Hypothalamus (tissue), 51 donors: ENCODE measurements at regions not wholly inside any gene's neighbourhood (a gene's known extent, or its start where the extent isn't known, plus 50 kb on each side); places are given as distances from the start of the nearest gene placed in this dataset.
A peak's percentile ranks its signal among the peaks of the same experiment; 100 is the strongest.
"Not testable (repeated sequence)": the region's sequence is repeated elsewhere in the genome, so short reads cannot be mapped to it uniquely, and the experiment has no call there.

Experiments used
- DNase-seq, 51 donors: peaks; one replicate each; lab custom pipeline; 2025; lab: John Stamatoyannopoulos, UW

DNA sequence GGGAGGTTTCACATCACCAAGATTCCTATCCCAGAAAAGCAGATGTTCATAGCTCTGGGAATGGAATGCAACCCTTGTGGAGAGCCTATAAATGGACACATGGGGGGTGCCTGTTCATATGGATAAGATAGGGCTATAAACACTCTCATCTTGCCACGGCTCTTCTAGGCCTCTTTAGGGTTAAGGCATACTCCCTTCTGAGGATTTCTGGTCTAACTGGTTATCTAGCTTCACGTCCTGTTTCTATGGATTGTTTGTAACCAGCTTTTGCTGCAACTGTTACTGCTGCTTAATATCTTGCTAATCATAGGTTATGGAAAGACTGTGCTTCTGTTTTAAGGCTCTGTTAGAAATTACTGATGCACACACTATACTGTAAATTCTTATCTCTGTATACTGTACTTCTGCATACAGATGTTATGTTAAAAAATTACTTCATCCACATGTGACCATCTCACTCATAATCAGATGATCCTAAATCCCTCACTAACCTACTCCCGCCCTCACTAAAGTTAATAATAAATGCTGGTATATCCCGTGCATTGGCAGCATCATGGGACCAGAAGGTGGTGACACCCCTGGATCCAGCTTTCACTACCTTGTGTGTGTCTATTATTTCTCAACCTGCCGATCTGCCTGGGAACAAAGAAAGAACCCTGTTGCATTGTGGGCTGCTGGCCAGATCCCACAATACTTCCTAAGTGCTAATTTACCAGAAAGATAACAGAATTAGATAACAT is 68.7 kb downstream of the PRKAB2 start:
- not testable (repeated sequence) for DNase-seq

DNA sequence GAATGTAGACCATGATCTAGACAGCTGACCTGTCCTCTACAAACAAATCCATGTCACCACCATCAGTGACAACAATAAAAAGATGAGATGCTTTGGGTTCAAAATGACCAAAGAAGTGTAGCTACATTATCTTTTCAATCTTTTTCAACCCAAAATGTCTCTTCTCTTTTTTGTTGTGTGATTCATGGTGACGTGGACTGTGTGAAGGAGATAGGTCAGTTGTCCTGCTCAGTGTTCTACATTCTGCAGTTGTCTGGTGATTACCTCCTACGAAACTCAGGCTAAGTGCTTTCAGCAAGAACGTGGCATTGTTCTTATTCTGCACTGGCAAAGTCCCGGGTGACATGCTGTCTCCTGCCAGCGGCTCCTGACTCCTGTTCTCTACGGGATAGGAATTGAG is 73.1 kb downstream of the PRKAB2 start:
- DNase-seq: no peak

DNA sequence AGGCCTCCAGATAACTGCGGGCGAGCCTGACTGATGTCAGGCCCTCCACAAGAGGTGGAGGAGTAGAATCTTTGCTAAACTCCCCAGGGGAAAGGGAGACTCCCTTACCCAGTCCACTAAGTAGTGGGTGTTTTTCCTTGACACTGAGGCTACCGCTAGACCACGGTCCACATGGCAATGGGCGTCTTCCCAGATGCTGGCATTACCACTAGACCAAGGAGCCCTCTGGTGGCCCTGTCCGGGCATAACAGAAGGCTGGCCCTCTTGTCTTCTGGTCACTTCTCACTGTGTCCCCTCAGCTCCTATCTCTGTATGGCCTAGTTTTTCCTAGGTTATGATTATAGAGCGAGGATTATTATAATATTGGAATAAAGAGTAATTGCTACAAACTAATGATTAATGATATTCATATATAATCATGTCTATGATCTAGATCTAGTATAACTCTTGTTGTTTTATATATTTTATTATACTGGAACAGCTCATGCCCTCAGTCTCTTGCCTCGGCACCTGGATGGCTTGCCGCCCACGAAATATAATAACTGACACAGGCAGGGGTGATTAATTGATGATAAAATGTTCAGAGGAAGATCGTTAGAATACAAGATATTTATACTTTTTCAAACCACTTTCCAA is 73.8 kb downstream of the PRKAB2 start:
- DNase-seq: peak in 13 of 51 donors; percentile 0 to 23 (median 8)

DNA sequence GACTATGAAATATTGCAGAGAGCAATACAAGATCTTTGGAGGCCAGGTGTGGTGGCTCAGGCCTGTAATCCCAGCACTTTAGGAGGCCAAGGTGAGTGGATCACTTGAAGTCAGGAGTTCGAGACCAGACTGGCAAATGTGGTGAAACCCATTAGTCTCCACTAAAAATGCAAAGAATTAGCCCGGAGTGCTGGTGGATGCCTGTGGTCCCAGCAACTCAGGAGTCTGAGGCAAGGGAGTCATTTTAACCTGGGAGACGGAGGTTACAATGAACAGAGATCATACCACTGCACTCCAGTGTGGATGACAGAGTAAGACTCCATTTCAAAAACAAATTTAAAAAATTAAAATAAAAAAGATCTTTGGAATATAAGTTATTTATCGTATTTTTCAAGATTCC is 76.6 kb downstream of the PRKAB2 start:
- no peak for DNase-seq

DNA sequence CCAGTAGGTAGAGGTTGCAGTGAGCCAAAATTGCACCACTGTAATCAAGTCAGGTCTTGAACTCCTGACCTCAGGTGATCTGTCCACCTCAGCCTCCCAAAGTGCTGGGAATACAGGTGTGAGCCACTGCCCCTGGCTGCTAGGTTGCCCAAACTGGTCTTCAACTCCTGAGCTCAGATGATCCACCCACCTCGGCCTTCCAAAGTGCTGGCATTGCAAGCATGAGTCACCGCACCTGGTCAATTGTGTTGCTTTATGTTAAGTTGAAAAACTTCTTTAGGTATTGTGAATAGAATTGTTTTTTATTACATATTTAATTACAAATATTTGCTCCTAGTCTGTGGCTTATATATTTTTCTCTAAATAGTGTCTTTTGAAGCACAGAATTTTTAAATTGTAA is 80.5 kb downstream of the PRKAB2 start:
- no peak for DNase-seq

DNA sequence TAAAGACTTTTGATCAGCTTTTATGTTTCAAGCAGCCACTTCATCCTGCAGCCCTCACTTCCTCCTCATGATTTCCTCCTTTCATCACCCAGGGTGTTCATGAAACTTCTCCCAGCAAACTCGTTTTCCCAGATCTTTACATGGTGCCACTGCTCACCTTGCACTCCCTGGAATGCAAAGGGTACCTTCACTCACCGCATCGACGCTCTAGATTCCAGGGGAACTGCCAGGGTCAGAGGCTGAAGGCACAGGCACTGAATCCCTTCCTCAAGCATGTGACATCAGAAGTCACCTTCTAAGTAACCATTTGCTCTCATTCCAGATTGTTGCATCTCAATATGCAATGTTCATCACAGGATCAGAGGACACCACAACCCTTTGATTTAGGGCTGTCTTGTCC is 82.8 kb downstream of the PRKAB2 start:
- no peak for DNase-seq

DNA sequence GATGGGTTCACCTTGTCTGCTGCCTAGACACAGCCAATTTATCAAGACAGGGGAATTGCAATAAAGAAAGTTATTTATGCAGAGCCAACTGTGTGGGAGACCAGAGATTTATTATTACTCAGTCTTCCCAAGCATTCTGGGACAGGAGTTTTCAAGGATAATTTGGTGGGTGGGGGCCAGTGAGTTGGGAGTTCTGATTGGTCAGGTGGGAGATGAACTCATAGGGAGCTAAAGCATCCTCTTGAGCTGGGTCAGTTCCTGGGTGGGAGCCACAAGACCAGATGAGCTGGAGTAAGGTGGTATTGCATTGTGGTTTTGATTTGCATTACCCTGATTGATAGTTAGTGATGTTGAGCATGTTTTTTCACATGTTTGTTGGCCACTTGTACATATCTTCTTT is 86.1 kb downstream of the PRKAB2 start:
- no peak for DNase-seq

DNA sequence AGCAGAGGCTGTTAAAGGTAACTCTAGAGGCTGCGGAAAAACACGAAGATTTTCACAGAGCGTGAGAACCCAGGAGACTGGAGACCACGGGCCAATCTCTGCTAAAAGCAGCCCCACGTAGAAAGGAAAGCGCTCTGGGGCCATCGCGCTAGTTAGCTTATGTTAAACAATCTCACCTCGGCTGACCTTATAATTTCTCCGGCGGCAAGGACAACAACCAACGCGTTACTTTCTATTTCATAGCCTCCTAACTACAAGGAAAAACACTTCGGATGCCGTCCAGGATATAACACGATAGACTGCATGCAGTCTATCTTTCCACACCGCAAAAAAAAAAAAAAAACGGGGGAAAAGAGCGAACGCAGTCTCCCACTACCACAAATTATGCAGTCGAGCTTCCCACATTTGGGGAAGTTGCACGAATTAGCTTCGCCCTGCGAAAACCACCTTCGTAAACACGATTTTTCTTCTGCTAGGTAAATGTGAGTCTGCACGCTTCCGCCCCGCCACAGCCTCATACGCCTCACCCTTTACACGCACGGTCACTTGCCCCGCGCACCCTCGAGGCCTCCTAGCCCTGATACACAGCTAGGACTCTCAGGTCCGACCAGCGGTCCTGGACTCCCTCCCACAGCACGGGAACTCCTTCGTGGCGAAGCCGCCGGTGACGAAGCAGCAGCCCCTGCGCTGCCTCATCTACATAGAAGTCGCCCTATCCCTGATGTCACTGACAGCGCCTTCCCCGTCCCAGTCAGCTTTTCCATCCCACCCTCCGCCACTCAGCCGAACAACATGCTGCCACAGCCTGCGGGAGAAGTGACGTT is 87.8 kb downstream of the PRKAB2 start:
- DNase-seq: peak in 39 of 51 donors; percentile 2 to 72 (median 33)

DNA sequence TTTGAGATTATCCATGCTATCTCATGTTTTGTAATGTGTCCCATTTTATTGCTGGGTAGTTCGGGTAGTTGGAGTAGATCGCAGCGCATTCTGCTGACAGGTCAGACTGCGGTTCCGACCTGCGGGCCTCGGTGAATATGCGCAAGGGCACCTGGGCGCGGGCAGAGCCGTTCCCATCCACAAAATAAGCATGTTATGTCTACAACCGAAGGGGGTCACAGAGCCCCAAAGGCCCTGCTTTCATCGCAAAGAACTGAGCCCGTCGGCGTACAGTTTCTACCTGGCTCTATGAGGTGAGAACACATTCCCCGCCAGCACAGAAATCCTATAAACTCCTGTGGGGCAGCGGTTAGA is 88.4 kb downstream of the PRKAB2 start:
- no peak for DNase-seq

DNA sequence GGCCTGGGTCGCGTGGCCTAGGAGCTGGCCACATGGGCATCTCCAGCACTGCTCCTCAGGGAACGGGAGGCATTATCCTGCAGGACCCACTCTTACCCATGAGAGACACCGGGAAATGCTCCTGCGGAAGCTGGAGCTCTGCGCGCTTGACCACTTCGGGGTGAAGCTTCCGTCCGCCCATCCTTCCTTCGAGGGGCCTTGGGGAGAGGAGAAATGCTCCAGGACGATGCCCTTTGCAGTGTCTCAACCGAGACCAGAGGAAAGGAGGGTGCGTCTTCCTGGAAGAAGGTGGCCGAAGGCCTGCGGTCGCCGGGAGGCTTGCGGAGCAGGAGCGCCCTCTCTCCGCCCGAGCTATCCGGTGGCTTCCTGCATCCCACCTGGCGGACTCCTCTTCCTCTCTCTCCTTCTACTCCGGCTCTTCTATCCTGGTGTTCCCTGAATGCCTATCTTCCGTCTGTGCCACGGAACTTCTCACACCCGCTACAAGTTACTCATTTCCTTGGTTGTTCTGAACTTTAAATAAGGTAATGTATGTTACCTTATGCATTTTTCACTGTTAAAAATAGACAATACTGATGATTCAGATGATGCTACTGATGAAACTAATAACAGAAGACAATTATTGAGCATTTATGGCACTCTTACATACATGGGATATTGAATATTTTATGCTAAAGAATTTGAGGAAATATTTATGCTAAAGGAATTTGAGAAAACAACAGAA is 91.4 kb downstream of the PRKAB2 start:
- no peak for DNase-seq

DNA sequence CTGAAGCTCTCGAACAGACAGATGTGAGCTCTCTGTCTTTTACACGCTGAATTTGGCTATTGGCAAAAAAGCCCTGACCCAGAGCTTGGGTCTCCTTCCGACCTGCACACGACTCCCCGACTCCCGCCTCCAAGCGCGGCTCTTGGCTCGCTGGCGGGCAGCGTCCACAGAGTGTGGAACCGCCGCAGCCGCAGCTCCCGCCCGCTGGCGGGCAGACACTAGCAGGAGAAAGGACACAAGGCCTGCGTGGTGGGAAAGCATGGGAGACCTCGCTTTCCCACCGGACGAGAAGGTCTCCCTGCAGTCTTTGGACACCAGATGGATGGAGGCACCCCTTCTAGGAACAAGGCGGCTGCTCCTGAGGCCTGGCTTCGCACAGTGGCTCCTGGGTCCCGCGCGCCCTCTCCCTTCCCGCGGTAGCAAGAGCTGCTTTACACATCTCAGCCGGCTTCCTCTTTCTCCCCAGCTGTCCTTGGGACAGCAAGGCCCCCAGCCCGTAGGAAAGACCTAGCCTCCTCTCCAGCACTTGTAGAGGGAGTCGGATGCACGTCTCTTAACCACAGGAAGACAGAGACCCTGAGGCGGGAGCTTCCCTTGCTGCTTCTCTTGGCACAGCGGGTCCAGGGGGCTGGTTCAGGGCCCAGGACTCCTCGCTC is 92.1 kb downstream of the PRKAB2 start:
- DNase-seq: no peak

DNA sequence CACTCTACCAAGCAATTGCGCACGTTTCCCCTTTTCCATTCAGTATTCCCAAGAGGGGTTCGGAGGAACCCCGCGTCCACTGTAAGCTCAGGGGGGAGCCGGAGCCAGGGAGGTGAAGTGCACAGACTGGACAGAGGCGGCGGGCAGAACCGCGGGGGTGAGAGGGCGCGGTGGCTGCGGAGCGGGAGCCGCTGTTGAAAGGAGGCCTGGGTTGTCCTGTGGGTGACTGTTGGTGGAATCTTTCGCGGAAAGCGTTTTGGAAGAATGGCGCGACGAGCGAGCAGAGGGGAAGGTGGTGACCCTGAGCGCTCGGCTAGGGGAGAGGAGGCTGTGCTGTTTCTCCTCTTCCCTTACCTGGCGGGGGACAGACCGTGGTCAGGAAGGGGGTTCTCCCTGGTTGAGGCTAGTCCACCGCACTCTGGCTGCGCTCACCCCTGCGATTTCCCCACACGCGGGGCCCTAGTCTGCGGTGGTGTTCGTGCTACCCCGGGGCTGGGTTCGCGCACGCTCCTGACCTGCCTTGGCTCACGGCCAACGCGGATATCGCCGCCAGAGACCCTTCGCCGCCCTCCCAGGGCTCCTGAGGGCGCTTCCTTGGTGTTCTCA is 92.8 kb downstream of the PRKAB2 start:
- DNase-seq: no peak

DNA sequence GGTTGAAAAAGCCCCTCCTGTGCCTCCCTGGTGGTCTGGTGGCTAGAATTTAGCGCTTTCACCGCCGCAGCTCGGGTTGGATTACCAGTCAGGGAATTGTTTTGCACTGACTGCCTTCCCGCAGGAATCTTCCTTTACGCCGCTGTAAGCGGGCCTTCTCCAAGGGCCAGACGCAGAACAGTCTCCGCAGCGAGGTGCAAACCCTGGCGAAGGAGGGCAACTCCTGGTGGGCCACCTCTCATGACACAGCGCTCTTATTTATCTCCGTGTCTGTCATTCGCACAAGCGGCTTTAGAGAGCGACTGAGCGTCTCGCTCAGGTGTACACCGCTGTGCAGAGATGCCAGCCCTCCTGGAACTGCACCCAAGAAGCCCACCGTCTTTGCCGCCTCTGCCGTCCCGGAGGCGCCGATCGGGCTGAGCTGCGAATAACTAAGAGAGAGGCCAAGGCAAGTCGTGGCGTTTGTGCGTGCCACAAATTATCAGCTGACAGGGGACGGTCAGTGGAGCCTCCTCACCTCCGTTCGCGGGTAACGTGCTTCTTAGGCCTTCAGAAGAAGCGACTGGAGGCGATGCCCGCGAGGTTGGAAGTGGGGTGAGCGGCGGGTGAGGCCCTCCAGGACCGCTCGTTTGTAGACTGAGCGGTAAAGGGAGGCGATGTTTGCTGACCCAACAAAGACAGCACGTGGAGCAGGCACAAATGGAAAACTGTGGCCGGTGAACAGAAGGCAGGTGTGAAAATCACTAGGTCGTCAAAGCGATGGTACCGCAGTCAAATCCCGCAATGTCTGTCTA is 93.5 kb downstream of the PRKAB2 start:
- no peak for DNase-seq

DNA sequence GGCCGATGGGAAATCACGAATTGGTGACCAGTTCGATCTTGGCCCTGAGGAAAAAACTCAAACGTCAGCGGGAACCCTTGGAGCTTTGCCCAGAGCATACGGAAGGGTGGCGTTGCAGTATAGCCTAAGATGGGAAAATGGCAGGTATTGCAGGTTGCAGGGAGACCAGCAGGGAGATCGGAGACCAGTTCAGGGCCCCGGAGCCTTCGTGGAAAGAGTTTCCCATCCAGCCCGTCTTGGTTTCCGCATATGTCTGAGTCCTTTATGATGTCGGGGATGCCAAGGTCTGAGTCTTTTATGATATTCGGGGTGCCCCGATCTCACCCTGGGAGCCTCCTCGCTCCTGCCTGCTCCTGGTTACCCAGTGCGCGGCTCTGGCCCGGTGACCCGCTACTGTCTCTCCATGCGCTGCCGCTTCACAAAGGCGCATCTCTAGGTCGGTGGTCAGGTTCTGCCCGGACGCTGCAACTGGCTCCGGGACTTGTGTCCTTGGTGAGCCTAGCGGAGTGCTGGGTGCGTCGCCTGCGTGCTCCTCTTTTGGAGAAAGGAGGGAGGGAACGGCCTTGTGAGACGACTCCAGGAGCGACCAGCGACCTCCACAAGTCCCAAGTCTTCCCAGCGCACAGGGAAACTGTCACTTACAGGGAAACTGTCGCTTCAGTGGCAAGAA is 94.2 kb downstream of the PRKAB2 start:
- DNase-seq: no peak

DNA sequence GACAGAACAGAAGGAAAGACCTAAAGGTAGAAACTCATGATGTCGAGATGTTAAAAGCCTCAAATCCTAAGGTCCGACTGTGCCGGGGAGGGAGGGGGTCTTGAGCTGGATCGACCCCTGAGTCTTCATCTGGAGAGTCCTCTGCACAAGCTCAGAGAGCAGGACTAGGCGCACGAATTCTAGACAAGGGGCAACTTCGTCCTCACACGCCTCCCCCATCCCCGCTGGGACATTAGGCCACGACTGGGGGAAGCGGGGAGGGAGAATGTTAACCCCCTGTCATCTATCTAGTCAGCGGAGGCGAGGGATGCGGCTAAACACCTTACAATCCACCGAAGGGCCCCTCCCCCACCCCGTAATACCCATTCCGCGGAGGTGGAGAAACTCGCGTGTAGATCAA is 94.7 kb downstream of the PRKAB2 start:
- no peak for DNase-seq

DNA sequence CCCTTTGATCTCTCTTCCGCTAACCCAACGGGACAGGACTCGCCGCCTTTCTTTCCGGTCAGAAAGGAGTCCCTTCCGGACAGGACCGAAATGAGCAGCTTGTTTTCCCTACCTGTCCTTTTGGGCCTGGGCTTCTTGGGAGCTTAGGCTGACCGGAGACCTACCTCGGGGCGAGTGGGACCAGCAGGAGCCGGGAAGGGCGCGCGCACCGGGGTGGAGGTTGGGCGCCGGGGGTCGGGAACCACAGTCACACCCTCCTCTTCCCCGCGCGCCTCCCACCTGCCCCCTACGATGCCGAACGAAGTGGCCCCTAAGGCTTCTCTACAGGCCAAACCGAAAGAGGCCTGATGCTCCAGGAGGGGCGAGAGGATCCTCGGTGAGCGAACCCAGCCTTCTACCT is 95.2 kb downstream of the PRKAB2 start:
- no peak for DNase-seq

DNA sequence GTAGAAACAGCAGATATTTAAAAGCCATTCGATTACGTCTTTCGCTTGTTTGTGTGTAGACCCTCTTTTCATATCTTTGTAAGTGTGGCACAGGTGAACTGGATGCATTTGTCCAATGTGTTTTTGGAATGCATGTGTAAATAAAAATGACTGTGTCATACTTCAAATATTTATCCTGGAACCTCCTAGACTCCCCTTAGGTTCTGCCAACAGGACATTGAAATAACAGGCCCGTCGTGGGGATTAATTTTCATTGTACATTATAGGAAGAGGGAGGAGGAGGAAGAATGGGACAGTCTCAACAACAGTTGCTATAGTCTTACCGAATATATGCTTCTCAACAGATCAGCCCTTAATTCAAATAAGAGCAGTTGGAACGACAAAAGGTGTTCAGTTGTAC is 95.8 kb downstream of the PRKAB2 start:
- no peak for DNase-seq
